ENCODE measurements at regions not wholly inside any gene's neighbourhood (a gene's known extent, or its start where the extent isn't known, plus 50 kb on each side); places are given as distances from the start of the nearest gene placed in this dataset.

GRCh38 chr7:88457320-88457719, 150.6 kb upstream of the STEAP4 start:
- H3K27ac ChIP-seq (ENCODE audit: low read depth, low read length) = no peak overlapping the region
- no peak overlapping the region for H3K4me3 ChIP-seq (ENCODE audit: low read depth in 1 of 5, low read length in 5 of 5)
- no peaks in the 10 kb centered on the region for H3K9me3 ChIP-seq (ENCODE audit: control insufficient read depth in 5 of 5, low read length in 5 of 5)
- no peaks in the 10 kb centered on the region for H3K27me3 ChIP-seq (ENCODE audit: control insufficient read depth in 5 of 5, insufficient read depth in 4 of 5, low read length in 5 of 5)
- no peaks in the 10 kb centered on the region for H3K36me3 ChIP-seq (ENCODE audit: control insufficient read depth in 5 of 5, insufficient read depth in 5 of 5, low read length in 5 of 5)
- H3K4me1 ChIP-seq (ENCODE audit: control insufficient read depth in 5 of 5, insufficient read depth in 5 of 5, low read length in 5 of 5) = no peaks in the 10 kb centered on the region
- H3K9ac ChIP-seq (ENCODE audit: low read length in 5 of 5) = no peak overlapping the region

- Histone ChIP-seq H3K36me3 (ENCODE audit: control insufficient read depth in 5 of 5, insufficient read depth in 5 of 5, low read length in 5 of 5) (no peaks in the 10 kb centered on the region), H3K4me1 (ENCODE audit: control insufficient read depth in 5 of 5, insufficient read depth in 5 of 5, low read length in 5 of 5) (no peaks in the 10 kb centered on the region), H3K9ac (ENCODE audit: low read length in 5 of 5) (no peak overlapping the region), H3K27ac (ENCODE audit: low read depth, low read length) (no peak overlapping the region), H3K9me3 (ENCODE audit: control insufficient read depth in 5 of 5, low read length in 5 of 5) (no peaks in the 10 kb centered on the region), H3K27me3 (ENCODE audit: control insufficient read depth in 5 of 5, insufficient read depth in 4 of 5, low read length in 5 of 5) (no peaks in the 10 kb centered on the region), H3K4me3 (ENCODE audit: low read depth in 1 of 5, low read length in 5 of 5) (no peak overlapping the region)
These were observed 149.8 kb upstream of the STEAP4 start for GRCh38 chr7:88456490-88456889.

- H3K4me3 ChIP-seq (ENCODE audit: low read depth in 1 of 5, low read length in 5 of 5) = no peak overlapping the region
- H3K27ac ChIP-seq (ENCODE audit: low read depth, low read length) = no peak overlapping the region
- H3K27me3 ChIP-seq (ENCODE audit: control insufficient read depth in 5 of 5, insufficient read depth in 4 of 5, low read length in 5 of 5) = no peaks in the 10 kb centered on the region
- no peak overlapping the region for H3K9ac ChIP-seq (ENCODE audit: low read length in 5 of 5)
- H3K9me3 ChIP-seq (ENCODE audit: control insufficient read depth in 5 of 5, low read length in 5 of 5) = no peaks in the 10 kb centered on the region
- H3K36me3 ChIP-seq (ENCODE audit: control insufficient read depth in 5 of 5, insufficient read depth in 5 of 5, low read length in 5 of 5) = no peaks in the 10 kb centered on the region
- no peaks in the 10 kb centered on the region for H3K4me1 ChIP-seq (ENCODE audit: control insufficient read depth in 5 of 5, insufficient read depth in 5 of 5, low read length in 5 of 5)
These were observed 149.0 kb upstream of the STEAP4 start for GRCh38 chr7:88455696-88456095.

GRCh38 chr7:88452646-88453045, 146.0 kb upstream of the STEAP4 start:
- no peak overlapping the region for H3K27ac ChIP-seq (ENCODE audit: low read depth, low read length)
- H3K9ac ChIP-seq (ENCODE audit: low read length in 5 of 5) = no peak overlapping the region
- H3K4me1 ChIP-seq (ENCODE audit: control insufficient read depth in 5 of 5, insufficient read depth in 5 of 5, low read length in 5 of 5) = no peaks in the 10 kb centered on the region
- no peaks in the 10 kb centered on the region for H3K9me3 ChIP-seq (ENCODE audit: control insufficient read depth in 5 of 5, low read length in 5 of 5)
- H3K4me3 ChIP-seq (ENCODE audit: low read depth in 1 of 5, low read length in 5 of 5) = no peak overlapping the region
- H3K36me3 ChIP-seq (ENCODE audit: control insufficient read depth in 5 of 5, insufficient read depth in 5 of 5, low read length in 5 of 5) = no peaks in the 10 kb centered on the region
- H3K27me3 ChIP-seq (ENCODE audit: control insufficient read depth in 5 of 5, insufficient read depth in 4 of 5, low read length in 5 of 5) = no peaks in the 10 kb centered on the region

GRCh38 chr7:88450874-88451273, 144.2 kb upstream of the STEAP4 start:
- Histone ChIP-seq H3K27ac (ENCODE audit: low read depth, low read length) (no peak overlapping the region), H3K27me3 (ENCODE audit: control insufficient read depth in 5 of 5, insufficient read depth in 4 of 5, low read length in 5 of 5) (no peaks in the 10 kb centered on the region), H3K4me1 (ENCODE audit: control insufficient read depth in 5 of 5, insufficient read depth in 5 of 5, low read length in 5 of 5) (no peaks in the 10 kb centered on the region), H3K9ac (ENCODE audit: low read length in 5 of 5) (no peak overlapping the region), H3K9me3 (ENCODE audit: control insufficient read depth in 5 of 5, low read length in 5 of 5) (no peaks in the 10 kb centered on the region), H3K4me3 (ENCODE audit: low read depth in 1 of 5, low read length in 5 of 5) (no peak overlapping the region), H3K36me3 (ENCODE audit: control insufficient read depth in 5 of 5, insufficient read depth in 5 of 5, low read length in 5 of 5) (no peaks in the 10 kb centered on the region)

- Histone ChIP-seq H3K4me3 (ENCODE audit: low read depth in 1 of 5, low read length in 5 of 5) (no peak overlapping the region), H3K27me3 (ENCODE audit: control insufficient read depth in 5 of 5, insufficient read depth in 4 of 5, low read length in 5 of 5) (no peaks in the 10 kb centered on the region), H3K36me3 (ENCODE audit: control insufficient read depth in 5 of 5, insufficient read depth in 5 of 5, low read length in 5 of 5) (no peaks in the 10 kb centered on the region), H3K9me3 (ENCODE audit: control insufficient read depth in 5 of 5, low read length in 5 of 5) (no peaks in the 10 kb centered on the region), H3K9ac (ENCODE audit: low read length in 5 of 5) (no peak overlapping the region), H3K27ac (ENCODE audit: low read depth, low read length) (no peak overlapping the region), H3K4me1 (ENCODE audit: control insufficient read depth in 5 of 5, insufficient read depth in 5 of 5, low read length in 5 of 5) (no peaks in the 10 kb centered on the region)
These were observed 142.7 kb upstream of the STEAP4 start for GRCh38 chr7:88449410-88449809.

- Histone ChIP-seq H3K36me3 (ENCODE audit: control insufficient read depth in 5 of 5, insufficient read depth in 5 of 5, low read length in 5 of 5) (no peaks in the 10 kb centered on the region), H3K4me3 (ENCODE audit: low read depth in 1 of 5, low read length in 5 of 5) (no peak overlapping the region), H3K9ac (ENCODE audit: low read length in 5 of 5) (no peak overlapping the region), H3K27ac (ENCODE audit: low read depth, low read length) (no peak overlapping the region), H3K4me1 (ENCODE audit: control insufficient read depth in 5 of 5, insufficient read depth in 5 of 5, low read length in 5 of 5) (peaks cover 0 to 3% (median 0%) of the 10 kb centered on the region in 5 donors), H3K27me3 (ENCODE audit: control insufficient read depth in 5 of 5, insufficient read depth in 4 of 5, low read length in 5 of 5) (no peaks in the 10 kb centered on the region), H3K9me3 (ENCODE audit: control insufficient read depth in 5 of 5, low read length in 5 of 5) (no peaks in the 10 kb centered on the region)
These were observed 135.7 kb upstream of the STEAP4 start for GRCh38 chr7:88442413-88442812.

GRCh38 chr7:88437132-88437531, 130.4 kb upstream of the STEAP4 start:
- no peaks in the 10 kb centered on the region for H3K9me3 ChIP-seq (ENCODE audit: control insufficient read depth in 5 of 5, low read length in 5 of 5)
- no peak overlapping the region for H3K4me3 ChIP-seq (ENCODE audit: low read depth in 1 of 5, low read length in 5 of 5)
- H3K36me3 ChIP-seq (ENCODE audit: control insufficient read depth in 5 of 5, insufficient read depth in 5 of 5, low read length in 5 of 5) = no peaks in the 10 kb centered on the region
- no peaks in the 10 kb centered on the region for H3K27me3 ChIP-seq (ENCODE audit: control insufficient read depth in 5 of 5, insufficient read depth in 4 of 5, low read length in 5 of 5)
- H3K27ac ChIP-seq (ENCODE audit: low read depth, low read length) = no peak overlapping the region
- H3K9ac ChIP-seq (ENCODE audit: low read length in 5 of 5) = no peak overlapping the region
- H3K4me1 ChIP-seq (ENCODE audit: control insufficient read depth in 5 of 5, insufficient read depth in 5 of 5, low read length in 5 of 5) = no peaks in the 10 kb centered on the region

- no peak overlapping the region for H3K4me3 ChIP-seq (ENCODE audit: low read depth in 1 of 5, low read length in 5 of 5)
- no peaks in the 10 kb centered on the region for H3K4me1 ChIP-seq (ENCODE audit: control insufficient read depth in 5 of 5, insufficient read depth in 5 of 5, low read length in 5 of 5)
- H3K9ac ChIP-seq (ENCODE audit: low read length in 5 of 5) = no peak overlapping the region
These were observed 125.6 kb upstream of the STEAP4 start for GRCh38 chr7:88432301-88432700.

GRCh38 chr7:88431882-88432281, 125.2 kb upstream of the STEAP4 start:
- Histone ChIP-seq H3K9me3 (ENCODE audit: control insufficient read depth in 5 of 5, low read length in 5 of 5) (no peaks in the 10 kb centered on the region), H3K4me1 (ENCODE audit: control insufficient read depth in 5 of 5, insufficient read depth in 5 of 5, low read length in 5 of 5) (no peaks in the 10 kb centered on the region), H3K4me3 (ENCODE audit: low read depth in 1 of 5, low read length in 5 of 5) (no peak overlapping the region), H3K9ac (ENCODE audit: low read length in 5 of 5) (no peak overlapping the region), H3K27me3 (ENCODE audit: control insufficient read depth in 5 of 5, insufficient read depth in 4 of 5, low read length in 5 of 5) (no peaks in the 10 kb centered on the region), H3K27ac (ENCODE audit: low read depth, low read length) (no peak overlapping the region), H3K36me3 (ENCODE audit: control insufficient read depth in 5 of 5, insufficient read depth in 5 of 5, low read length in 5 of 5) (no peaks in the 10 kb centered on the region)

More at GRCh38 chr7:88432301-88432700, 125.6 kb upstream of the STEAP4 start:
- H3K27ac ChIP-seq (ENCODE audit: low read depth, low read length) = no peak overlapping the region
- no peaks in the 10 kb centered on the region for H3K9me3 ChIP-seq (ENCODE audit: control insufficient read depth in 5 of 5, low read length in 5 of 5)
- H3K27me3 ChIP-seq (ENCODE audit: control insufficient read depth in 5 of 5, insufficient read depth in 4 of 5, low read length in 5 of 5) = no peaks in the 10 kb centered on the region
- no peaks in the 10 kb centered on the region for H3K36me3 ChIP-seq (ENCODE audit: control insufficient read depth in 5 of 5, insufficient read depth in 5 of 5, low read length in 5 of 5)

- no peaks in the 10 kb centered on the region for H3K9me3 ChIP-seq (ENCODE audit: control insufficient read depth in 5 of 5, low read length in 5 of 5)
- no peak overlapping the region for H3K9ac ChIP-seq (ENCODE audit: low read length in 5 of 5)
- no peak overlapping the region for H3K4me3 ChIP-seq (ENCODE audit: low read depth in 1 of 5, low read length in 5 of 5)
- H3K27me3 ChIP-seq (ENCODE audit: control insufficient read depth in 5 of 5, insufficient read depth in 4 of 5, low read length in 5 of 5) = no peaks in the 10 kb centered on the region
- H3K4me1 ChIP-seq (ENCODE audit: control insufficient read depth in 5 of 5, insufficient read depth in 5 of 5, low read length in 5 of 5) = no peaks in the 10 kb centered on the region
- H3K36me3 ChIP-seq (ENCODE audit: control insufficient read depth in 5 of 5, insufficient read depth in 5 of 5, low read length in 5 of 5) = no peaks in the 10 kb centered on the region
- no peak overlapping the region for H3K27ac ChIP-seq (ENCODE audit: low read depth, low read length)
These were observed 122.7 kb upstream of the STEAP4 start for GRCh38 chr7:88429382-88429781.

Measured in subcutaneous abdominal adipose tissue (tissue), 5 donors.